Mesothelial cell of epicardium (in vitro differentiated cells): ENCODE measurements at regions not wholly inside any gene's neighbourhood (a gene's known extent, or its start where the extent isn't known, plus 50 kb on each side); places are given as distances from the start of the nearest gene placed in this dataset.
"Not testable (repeated sequence)": the region's sequence is repeated elsewhere in the genome, so short reads cannot be mapped to it uniquely, and the experiment has no call there.

Experiments
- DNase-seq, 2 experiments: peaks; one replicate each; pipeline ENCODE4 v3.0.0; 2021; ENCODE audit warnings: low spot score in 2 of 2; ENCODE audit not compliant: unreplicated experiment in 2 of 2
- H3K27ac Mint-ChIP-seq: 2 replicates; pipeline ENCODE4 v1.8.0; 2021; ENCODE audit warnings: mixed read lengths
- H3K27me3 Mint-ChIP-seq: 2 replicates; pipeline ENCODE4 v1.8.0; 2021; ENCODE audit warnings: low read depth, mixed read lengths
- H3K36me3 Mint-ChIP-seq: 2 replicates; pipeline ENCODE4 v1.8.0; 2021; ENCODE audit warnings: mixed read lengths
- H3K4me1 Mint-ChIP-seq: 2 replicates; pipeline ENCODE4 v1.8.0; 2021; ENCODE audit warnings: mixed read lengths
- H3K4me3 Mint-ChIP-seq: 2 replicates; pipeline ENCODE4 v1.8.0; 2021; ENCODE audit warnings: mild to moderate bottlenecking, moderate library complexity, mixed read lengths
- H3K9me3 Mint-ChIP-seq: 2 replicates; pipeline ENCODE4 v1.8.0; 2021; ENCODE audit warnings: mixed read lengths
- CTCF ChIP-seq: fragments of 200-600 bp; sonication (generic); IDR thresholded peaks from one replicate; pipeline ENCODE4 v1.5.0; 2021; ENCODE audit warnings: antibody characterized with exemption; ENCODE audit not compliant: unreplicated experiment

GRCh38 chr2:134004467-134004866, 249.4 kb upstream of the MGAT5 start:
- TF ChIP-seq CTCF = no peak
- Mint-ChIP-seq H3K9me3 (no peaks in the 10 kb centered on the region), H3K27me3 (no peaks in the 10 kb centered on the region), H3K36me3 (no peaks in the 10 kb centered on the region), H3K4me3 (no peak overlapping the region), H3K4me1 (no peaks in the 10 kb centered on the region), H3K27ac (no peak overlapping the region)
- DNase-seq = no peak

GRCh38 chr2:134008837-134009236, 245.0 kb upstream of the MGAT5 start:
- TF ChIP-seq CTCF = no peak
- no peaks in the 10 kb centered on the region for H3K4me1 Mint-ChIP-seq
- DNase-seq = no peak
- no peak overlapping the region for H3K27ac Mint-ChIP-seq
- H3K36me3 Mint-ChIP-seq = no peaks in the 10 kb centered on the region
- H3K9me3 Mint-ChIP-seq = no peaks in the 10 kb centered on the region
- no peaks in the 10 kb centered on the region for H3K27me3 Mint-ChIP-seq
- no peak overlapping the region for H3K4me3 Mint-ChIP-seq

GRCh38 chr2:134009440-134009839, 244.4 kb upstream of the MGAT5 start:
- no peak for DNase-seq
- H3K4me1 Mint-ChIP-seq = no peaks in the 10 kb centered on the region
- TF ChIP-seq CTCF = no peak
- H3K4me3 Mint-ChIP-seq = no peak overlapping the region
- no peaks in the 10 kb centered on the region for H3K27me3 Mint-ChIP-seq
- H3K27ac Mint-ChIP-seq = no peak overlapping the region
- no peaks in the 10 kb centered on the region for H3K9me3 Mint-ChIP-seq
- H3K36me3 Mint-ChIP-seq = no peaks in the 10 kb centered on the region

- not testable (repeated sequence) for H3K4me3 Mint-ChIP-seq, H3K4me1 Mint-ChIP-seq, H3K27me3 Mint-ChIP-seq, H3K9me3 Mint-ChIP-seq, H3K36me3 Mint-ChIP-seq, DNase-seq, H3K27ac Mint-ChIP-seq
Observed at GRCh38 chr2:134009906-134010305, 244.0 kb upstream of the MGAT5 start.

GRCh38 chr2:134011936-134012586, 241.8 kb upstream of the MGAT5 start:
- Mint-ChIP-seq H3K27me3 (no peaks in the 10 kb centered on the region), H3K4me1 (no peaks in the 10 kb centered on the region), H3K36me3 (no peaks in the 10 kb centered on the region), H3K9me3 (no peaks in the 10 kb centered on the region), H3K27ac (no peak overlapping the region), H3K4me3 (no peak overlapping the region)
- TF ChIP-seq CTCF = no peak
- DNase-seq = no peak

- no peak overlapping the region for H3K4me3 Mint-ChIP-seq
- DNase-seq = no peak
- no peaks in the 10 kb centered on the region for H3K36me3 Mint-ChIP-seq
- H3K27ac Mint-ChIP-seq = no peak overlapping the region
- no peaks in the 10 kb centered on the region for H3K9me3 Mint-ChIP-seq
- H3K27me3 Mint-ChIP-seq = no peaks in the 10 kb centered on the region
- TF ChIP-seq CTCF = no peak
- no peaks in the 10 kb centered on the region for H3K4me1 Mint-ChIP-seq
Observed at GRCh38 chr2:134014196-134014960, 239.5 kb upstream of the MGAT5 start.
